ENCODE measurements at regions not wholly inside any gene's neighbourhood (a gene's known extent, or its start where the extent isn't known, plus 50 kb on each side); places are given as distances from the start of the nearest gene placed in this dataset.

GRCh38 chr9:103837940-103838339, 256.2 kb upstream of the SMC2 start:
- CTCF ChIA-PET, result no interaction called here
- no TSS peak for BruUV-seq (replicated peaks)
- Histone ChIP-seq H2AFZ (ENCODE audit: low read depth, low read length, poor library complexity, severe bottlenecking) (no peak overlapping the region), H3K9ac (ENCODE audit: low read length) (no peak overlapping the region), H3K9me3 (ENCODE audit: control insufficient read depth in 1 of 2, insufficient read depth in 1 of 2, low read depth in 1 of 2, low read length in 2 of 2) (peaks cover 0 to 4% of the 10 kb centered on the region in 2 experiments; a peak in 2 of 4 replicates), H3K27me3 (ENCODE audit: insufficient read depth, low read length) (no peaks in the 10 kb centered on the region), H3K79me2 (ENCODE audit: insufficient read depth, low read length) (no peaks in the 10 kb centered on the region), H3K27ac (ENCODE audit: low read depth, low read length) (no peak overlapping the region), H3K4me3 (replicated peaks in 1 of 2; ENCODE audit: low read depth in 1 of 2, low read length in 2 of 2) (no peak overlapping the region), H3K4me1 (ENCODE audit: control insufficient read depth in 1 of 2, insufficient read depth in 2 of 2, low read length in 2 of 2) (no peaks in the 10 kb centered on the region), H3K4me2 (ENCODE audit: low read length) (no peak overlapping the region), H4K20me1 (ENCODE audit: insufficient read depth) (no peaks in the 10 kb centered on the region), H3K9me2 (ENCODE audit: insufficient read depth) (no peaks in the 10 kb centered on the region), H3K36me3 (ENCODE audit: control insufficient read depth in 1 of 2, insufficient read depth in 2 of 2, low read length in 2 of 2) (no peaks in the 10 kb centered on the region)
- intact Hi-C loops (cut with micrococcal nuclease), result no loop called here
- POLR2A ChIA-PET, result no interaction called here
- TF ChIP-seq ZBTB33 (IDR thresholded peaks at IDR 0.05; ENCODE audit: extremely low read depth, insufficient replicate concordance, low read length) (no peak), EGR1 (IDR thresholded peaks at IDR 0.05; ENCODE audit: low read depth) (no peak), CEBPB (IDR thresholded peaks at IDR 0.05; ENCODE audit: low read depth) (no peak), SRF (IDR thresholded peaks at IDR 0.05; ENCODE audit: low read depth) (no peak), TCF7L2 (IDR thresholded peaks at IDR 0.05; ENCODE audit: borderline replicate concordance, extremely low read depth, insufficient read depth, insufficient read length) (no peak), REST (IDR thresholded peaks at IDR 0.05; ENCODE audit: low read depth) (no peak), YY1 (IDR thresholded peaks at IDR 0.05; ENCODE audit: extremely low read depth, insufficient replicate concordance, low read depth, low read length) (no peak), SIN3A (IDR thresholded peaks at IDR 0.05; ENCODE audit: low read depth) (no peak), ATF3 (IDR thresholded peaks at IDR 0.05) (no peak), EZH2phosphoT487 (IDR thresholded peaks at IDR 0.05; ENCODE audit: borderline replicate concordance) (no peak), ZFX (IDR thresholded peaks at IDR 0.05) (no peak), EZH2 (IDR thresholded peaks at IDR 0.05) (no peak), CTCF (IDR thresholded peaks at IDR 0.05 in 2 of 3, conservative IDR thresholded peaks at IDR 0.05 in 1 of 3; ENCODE audit: borderline replicate concordance in 1 of 3, insufficient read depth in 1 of 3, low read depth in 2 of 3, low read length in 2 of 3) (no peak), POLR2AphosphoS5 (IDR thresholded peaks at IDR 0.05; ENCODE audit: low read depth, low read length) (no peak), FOSL1 (IDR thresholded peaks at IDR 0.05; ENCODE audit: low read depth) (no peak), ELF1 (IDR thresholded peaks at IDR 0.05; ENCODE audit: borderline replicate concordance, low read depth) (no peak), SP1 (IDR thresholded peaks at IDR 0.05; ENCODE audit: low read depth) (no peak), CBX3 (IDR thresholded peaks at IDR 0.05; ENCODE audit: low read depth) (no peak), ZNF274 (IDR thresholded peaks at IDR 0.05; ENCODE audit: low read depth, low read length) (no peak)
- TF ChIP-seq, protein P1, sequence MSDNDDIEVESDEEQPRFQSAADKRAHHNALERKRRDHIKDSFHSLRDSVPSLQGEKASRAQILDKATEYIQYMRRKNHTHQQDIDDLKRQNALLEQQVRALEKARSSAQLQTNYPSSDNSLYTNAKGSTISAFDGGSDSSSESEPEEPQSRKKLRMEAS (IDR thresholded peaks at IDR 0.05), result no peak
- no peak for ATAC-seq
- no peak for DNase-seq (ENCODE audit: low read depth, low spot score)
- RAD21 ChIA-PET (ENCODE audit: low non-redundant PET in 1 of 2, low total read pairs in 2 of 2, uncharacterized antibody in 2 of 2, unreplicated experiment in 2 of 2), result no interaction called here
